Activated naive CD4-positive, alpha-beta T cell treated with anti-CD3 and anti-CD28 coated beads, Interleukin-2, amount 50 U/mL, for 72 hours (primary cell): ENCODE measurements at regions not wholly inside any gene's neighbourhood (a gene's known extent, or its start where the extent isn't known, plus 50 kb on each side); places are given as distances from the start of the nearest gene placed in this dataset.
"Not testable (repeated sequence)": the region's sequence is repeated elsewhere in the genome, so short reads cannot be mapped to it uniquely, and the experiment has no call there.

Source experiments
- ATAC-seq, 2 donors: fragments of 150-1000 bp; cut with Tn5 transposase; 2 replicates each; pipeline ENCODE4 v1.10.0; 2021; ENCODE audit warnings: mild to moderate bottlenecking in 2 of 2, moderate library complexity in 2 of 2
- DNase-seq, 2 donors: peaks; one replicate each; pipeline ENCODE4 v3.0.0; 2021 to 2022; ENCODE audit warnings: low spot score in 2 of 2
- H3K27ac Mint-ChIP-seq, 2 donors: one replicate each; pipeline ENCODE4 v1.8.0; 2022; ENCODE audit warnings: mild to moderate bottlenecking in 2 of 2, mixed read lengths in 2 of 2
- H3K36me3 Mint-ChIP-seq, 2 donors: one replicate each; pipeline ENCODE4 v1.8.0; 2022; ENCODE audit warnings: mixed read lengths in 2 of 2
- H3K9me3 Mint-ChIP-seq, 2 donors: one replicate each; pipeline ENCODE4 v1.8.0; 2022; ENCODE audit warnings: mixed read lengths in 2 of 2

DNA sequence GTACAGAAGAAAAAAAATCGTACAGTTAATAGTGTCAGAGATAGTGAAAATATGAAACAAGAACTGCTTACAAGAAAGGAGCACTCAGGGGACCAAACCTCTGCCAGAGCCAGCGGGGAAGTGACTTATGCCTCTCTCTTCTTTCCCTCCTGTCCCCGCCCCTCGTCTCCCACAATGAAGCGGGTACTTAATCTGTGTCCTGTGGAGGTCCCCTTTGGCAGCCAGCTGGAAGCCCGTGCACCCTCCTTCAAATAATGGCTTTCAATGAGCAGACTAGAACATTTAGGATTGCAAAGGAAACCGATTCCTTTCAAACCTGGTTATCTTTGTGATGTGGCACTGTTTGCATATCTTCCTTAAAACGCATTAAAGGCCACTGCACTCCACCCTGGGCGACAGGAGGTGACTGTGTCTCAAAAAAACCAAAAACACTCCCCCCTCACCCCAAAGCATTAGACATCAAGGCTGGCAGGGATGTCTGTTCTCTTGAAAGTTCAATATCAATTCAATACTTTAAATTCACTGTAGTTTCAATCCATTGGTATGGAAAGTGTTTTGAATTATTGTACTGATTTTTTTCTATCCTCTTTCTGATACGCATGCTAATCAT, 51.7 kb downstream of the PPIAL4C start:
- peak overlapping the region; percentile 93 to 95 for H3K27ac Mint-ChIP-seq
- H3K9me3 Mint-ChIP-seq, H3K36me3 Mint-ChIP-seq: not testable (repeated sequence)
- DNase-seq (peak; percentile 19 to 55), ATAC-seq (peak in 1 of 2 donors; percentile 6)

DNA sequence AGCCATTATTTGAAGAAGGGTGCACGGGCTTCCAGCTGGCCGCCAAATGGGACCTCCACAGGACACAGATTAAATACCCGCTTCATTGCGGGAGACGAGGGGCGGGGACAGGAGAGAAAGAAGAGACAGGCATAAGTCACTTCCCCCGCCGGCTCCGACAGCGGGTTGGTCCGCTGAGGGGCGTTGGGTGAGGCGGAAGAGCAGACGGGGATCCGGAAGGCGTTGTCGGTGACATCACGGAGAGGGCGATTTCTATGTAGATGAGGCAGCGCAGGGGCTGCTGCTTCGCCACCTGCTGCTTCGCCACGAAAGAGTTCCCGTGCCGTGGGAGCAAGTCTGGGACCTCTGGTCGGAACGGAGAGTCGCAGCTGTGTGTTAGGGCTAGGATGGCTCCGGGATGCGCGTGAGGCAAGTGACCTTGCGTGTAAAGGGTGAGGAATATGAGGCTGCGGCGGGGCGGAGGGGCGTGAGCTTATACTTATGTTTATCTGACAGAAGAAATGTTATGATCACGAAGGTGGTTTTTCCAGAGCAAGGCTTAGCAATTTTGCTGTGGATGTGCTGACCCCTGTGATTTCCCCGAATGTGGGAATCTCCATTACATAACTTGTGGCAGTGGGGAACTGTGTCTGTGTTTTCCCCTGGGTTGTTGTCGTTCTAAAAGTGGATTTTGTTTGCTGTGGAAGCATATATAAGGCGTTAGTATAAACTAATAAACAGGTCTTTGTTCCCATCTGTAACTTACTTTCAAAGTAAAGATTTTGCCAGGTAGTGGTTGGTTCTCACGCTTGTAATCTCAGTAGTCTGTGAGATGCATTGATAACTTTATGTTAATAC, 52.9 kb downstream of the PPIAL4C start:
- peak; percentile 83 to 89 for ATAC-seq
- H3K9me3 Mint-ChIP-seq, H3K36me3 Mint-ChIP-seq: not testable (repeated sequence)
- peak overlapping the region; percentile 95 to 100 for H3K27ac Mint-ChIP-seq
- DNase-seq, result peak; percentile 80 to 92

DNA sequence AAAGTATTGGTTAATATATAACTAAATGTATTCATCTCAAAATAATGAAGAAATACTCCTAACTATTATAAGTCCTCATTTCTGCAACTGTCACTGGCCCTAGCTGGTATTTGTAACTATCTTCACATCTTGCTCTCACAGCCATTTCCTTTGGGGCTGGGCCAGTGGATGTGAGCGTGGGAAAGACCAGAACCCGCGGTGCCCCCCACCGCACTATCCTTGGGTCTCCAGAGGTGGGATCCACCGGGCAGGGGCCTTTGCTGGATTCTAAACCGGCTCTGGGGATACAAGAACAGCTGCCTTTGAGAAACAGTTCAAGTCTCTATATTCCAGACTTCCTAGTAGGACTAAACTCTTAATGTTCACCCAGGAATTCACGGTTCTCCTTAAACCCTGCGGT, 54.8 kb downstream of the PPIAL4C start:
- not testable (repeated sequence) for ATAC-seq, H3K9me3 Mint-ChIP-seq, H3K36me3 Mint-ChIP-seq, DNase-seq, H3K27ac Mint-ChIP-seq

DNA sequence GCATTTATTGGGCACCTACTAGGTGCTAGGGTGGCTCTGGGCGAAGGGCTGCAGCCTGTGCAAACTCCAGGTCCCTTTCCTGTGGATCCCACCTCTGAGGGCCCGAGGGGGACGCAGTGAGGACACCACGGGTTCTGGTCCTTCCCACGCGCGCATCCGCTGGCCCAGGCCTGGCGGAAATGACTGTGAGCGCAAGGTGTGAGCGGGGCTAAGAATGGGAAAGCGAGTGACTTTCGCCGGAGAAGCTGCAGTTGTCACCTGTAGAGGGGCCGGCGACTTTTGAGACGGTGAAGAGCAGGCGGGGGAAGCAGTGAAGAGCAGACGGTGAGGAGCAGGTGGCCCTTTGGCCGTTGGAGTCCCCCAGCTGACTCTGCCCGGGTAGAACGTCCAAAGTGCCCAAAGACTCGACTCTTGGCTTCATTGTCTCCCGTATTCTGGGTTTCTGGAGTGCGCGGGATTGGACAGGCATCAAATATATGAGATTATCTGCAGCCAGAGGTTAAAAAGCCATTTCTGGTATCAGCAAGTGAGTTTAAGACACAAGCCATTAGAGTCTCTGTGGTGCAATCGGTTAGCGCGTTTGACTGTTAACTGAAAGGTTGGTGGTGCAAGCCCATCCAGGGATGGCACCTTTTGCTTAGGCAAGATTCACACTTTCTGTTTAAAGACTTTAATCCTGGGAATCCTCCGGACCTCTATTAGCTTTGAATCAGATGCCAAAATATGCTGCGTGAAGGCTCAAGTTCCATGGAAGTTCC, 55.4 kb downstream of the PPIAL4C start:
- not testable (repeated sequence) for H3K9me3 Mint-ChIP-seq, H3K27ac Mint-ChIP-seq, DNase-seq, H3K36me3 Mint-ChIP-seq, ATAC-seq

DNA sequence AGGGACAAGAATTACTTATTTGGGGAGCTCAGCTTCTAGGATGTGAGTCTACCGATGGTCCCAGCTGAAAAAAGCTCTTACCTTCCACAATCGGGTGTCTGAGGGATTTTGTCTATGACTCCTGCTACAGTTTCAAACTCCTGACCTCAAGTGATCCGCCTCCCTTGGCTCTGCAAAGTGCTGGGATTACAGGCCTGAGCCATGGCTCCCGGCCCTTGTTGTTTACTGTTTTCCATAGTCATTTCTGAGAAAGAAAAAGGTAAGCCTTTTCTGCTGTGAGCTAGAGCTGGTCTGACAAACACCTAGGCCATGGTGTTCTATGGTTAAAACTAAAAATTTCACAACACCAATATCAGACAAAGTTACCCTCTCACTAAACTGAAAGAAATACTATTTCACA, 57.5 kb downstream of the PPIAL4C start:
- not testable (repeated sequence) for ATAC-seq, DNase-seq, H3K9me3 Mint-ChIP-seq, H3K36me3 Mint-ChIP-seq, H3K27ac Mint-ChIP-seq

DNA sequence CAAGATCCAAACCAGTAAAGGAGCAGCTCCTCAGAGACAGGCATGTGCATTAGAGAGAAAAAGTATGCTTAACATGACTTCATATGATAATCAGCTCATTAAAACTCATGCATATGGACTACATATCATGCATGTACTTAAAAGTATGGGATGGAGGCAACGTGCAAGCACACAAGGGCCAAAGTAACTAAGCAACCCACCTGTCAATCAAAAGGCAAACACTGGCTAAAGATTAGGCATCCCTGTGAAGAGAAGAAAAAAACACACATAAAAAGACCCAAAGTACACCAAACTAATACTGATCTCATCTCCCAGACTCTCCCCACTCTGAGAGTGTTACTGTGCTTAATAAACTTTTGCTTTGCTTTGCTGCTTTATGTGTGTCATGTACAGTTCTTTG, 61.2 kb downstream of the PPIAL4C start:
- H3K9me3 Mint-ChIP-seq, DNase-seq, H3K27ac Mint-ChIP-seq, H3K36me3 Mint-ChIP-seq, ATAC-seq: not testable (repeated sequence)

DNA sequence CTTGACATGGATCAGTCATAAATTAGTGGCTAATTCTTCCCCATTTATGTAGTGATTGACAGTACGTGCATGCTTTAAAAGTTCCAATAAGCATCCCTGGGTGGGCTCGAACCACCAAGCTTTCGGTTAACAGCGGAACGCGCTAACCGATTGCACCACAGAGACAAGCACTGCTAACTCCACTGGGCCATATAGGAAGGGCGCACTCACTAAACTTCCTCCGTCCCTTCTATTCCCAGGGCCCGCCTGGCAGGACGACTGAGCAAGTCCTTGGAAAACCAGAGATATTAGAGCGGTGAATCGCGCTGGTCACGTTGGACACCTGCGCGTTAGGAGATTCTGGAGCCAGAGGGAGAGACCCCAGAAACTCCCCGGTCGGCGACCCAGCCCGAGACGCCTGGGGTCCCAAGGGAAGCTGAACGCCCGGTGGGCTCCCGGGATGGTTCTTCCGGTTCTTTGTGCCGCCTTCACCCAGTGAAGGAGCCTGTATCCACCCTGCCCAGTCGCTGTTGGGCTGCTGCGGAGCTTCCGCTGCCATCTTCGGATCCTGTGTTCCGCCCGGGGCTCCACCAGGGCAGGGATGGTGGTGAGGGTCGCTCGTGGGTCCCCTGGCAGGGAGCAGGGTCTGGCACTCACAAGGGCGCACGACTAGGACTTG, 62.8 kb downstream of the PPIAL4C start:
- H3K27ac Mint-ChIP-seq, result peak overlapping the region; percentile 91 to 93

DNA sequence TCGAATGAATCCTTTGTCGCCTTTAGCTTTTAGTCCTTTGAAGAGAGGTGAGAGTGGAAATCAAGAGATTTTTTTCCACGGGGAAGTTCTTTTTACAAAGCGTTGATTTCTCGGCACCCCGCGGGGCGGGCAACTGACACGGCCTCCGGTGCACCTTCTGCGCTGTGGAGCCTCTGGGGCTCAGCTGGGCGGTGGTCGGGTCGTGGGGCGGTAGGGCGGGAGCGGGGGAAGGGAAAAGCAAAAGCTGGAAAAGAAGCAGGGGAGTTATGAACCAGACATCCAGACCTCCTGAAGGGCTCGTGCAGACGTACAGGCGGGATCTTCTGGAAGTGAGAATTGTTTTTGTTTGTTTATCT, 63.3 kb downstream of the PPIAL4C start:
- H3K36me3 Mint-ChIP-seq, result not testable (repeated sequence)
- peak in 1 of 2 donors; percentile 10 for DNase-seq
- peak; percentile 34 to 42 for ATAC-seq

More for the DNA sequence above, 62.8 kb downstream of the PPIAL4C start:
- not testable (repeated sequence) for H3K9me3 Mint-ChIP-seq, H3K36me3 Mint-ChIP-seq
- ATAC-seq, result peak; percentile 61 to 77
- peak; percentile 21 to 62 for DNase-seq

DNA sequence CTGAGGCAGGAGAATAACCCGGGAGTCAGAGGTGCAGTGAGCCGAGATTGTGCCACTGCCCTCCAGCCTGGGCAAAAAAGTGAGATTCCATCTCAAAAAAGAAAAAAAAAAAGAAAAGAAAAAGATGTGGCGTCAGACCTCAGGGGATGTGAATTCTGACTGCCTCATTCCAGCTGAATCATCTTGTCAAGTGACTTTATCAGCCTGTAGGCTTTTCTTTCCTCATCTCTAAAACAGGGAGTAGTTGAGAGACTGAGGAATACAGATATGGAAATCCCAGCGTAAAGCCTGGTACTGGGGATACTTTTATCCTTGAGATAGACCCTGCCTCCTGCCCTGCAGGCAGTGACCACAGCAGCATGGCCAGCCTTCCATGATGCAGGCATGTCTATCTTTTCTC, 74.1 kb downstream of the PPIAL4C start:
- ATAC-seq, H3K27ac Mint-ChIP-seq, H3K9me3 Mint-ChIP-seq, DNase-seq, H3K36me3 Mint-ChIP-seq: not testable (repeated sequence)

More for the DNA sequence above, 63.3 kb downstream of the PPIAL4C start:
- H3K27ac Mint-ChIP-seq, result peak overlapping the region in 1 of 2 donors; percentile 91
- H3K9me3 Mint-ChIP-seq, result not testable (repeated sequence)

DNA sequence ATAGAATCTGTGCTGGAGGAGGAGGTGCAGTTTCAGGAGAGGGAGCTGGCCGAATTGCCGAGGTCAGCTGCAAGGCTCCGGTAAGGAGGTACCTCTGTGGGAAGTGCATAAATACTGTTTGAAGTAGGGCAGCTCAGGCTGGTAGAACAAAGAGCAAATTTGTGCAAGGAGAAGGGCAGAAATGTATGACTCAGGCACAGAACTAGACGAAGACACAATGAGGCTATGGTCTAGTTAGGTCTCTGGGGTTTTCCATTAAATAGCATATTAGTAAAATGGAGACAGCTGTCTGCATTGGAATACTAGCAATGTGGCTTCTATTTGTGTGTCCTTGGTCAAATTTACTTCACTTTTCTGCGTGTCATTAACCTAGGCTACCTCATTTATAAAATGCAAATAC, 74.5 kb downstream of the PPIAL4C start:
- H3K36me3 Mint-ChIP-seq, H3K9me3 Mint-ChIP-seq, ATAC-seq, DNase-seq, H3K27ac Mint-ChIP-seq: not testable (repeated sequence)

DNA sequence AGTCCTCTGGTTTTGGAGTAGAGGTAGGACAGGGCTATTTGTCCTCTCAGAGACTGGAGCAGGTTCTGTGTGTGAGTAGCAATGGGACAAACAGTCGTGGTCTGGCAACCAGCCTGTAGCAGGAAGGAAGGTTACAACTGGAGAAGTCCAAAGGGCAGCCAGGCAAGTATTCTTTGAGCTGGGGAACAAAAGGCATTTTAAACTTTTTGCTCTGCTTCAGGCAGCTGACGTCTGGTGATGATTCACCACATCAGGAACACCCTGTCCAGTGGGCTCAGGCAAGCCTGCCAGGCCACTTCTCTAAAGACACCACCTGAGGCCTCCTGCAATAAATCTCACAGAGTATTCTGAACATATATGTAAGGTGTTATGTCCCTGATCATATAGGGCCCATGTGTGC, 81.0 kb downstream of the PPIAL4C start:
- not testable (repeated sequence) for H3K27ac Mint-ChIP-seq, DNase-seq, H3K9me3 Mint-ChIP-seq, ATAC-seq, H3K36me3 Mint-ChIP-seq

DNA sequence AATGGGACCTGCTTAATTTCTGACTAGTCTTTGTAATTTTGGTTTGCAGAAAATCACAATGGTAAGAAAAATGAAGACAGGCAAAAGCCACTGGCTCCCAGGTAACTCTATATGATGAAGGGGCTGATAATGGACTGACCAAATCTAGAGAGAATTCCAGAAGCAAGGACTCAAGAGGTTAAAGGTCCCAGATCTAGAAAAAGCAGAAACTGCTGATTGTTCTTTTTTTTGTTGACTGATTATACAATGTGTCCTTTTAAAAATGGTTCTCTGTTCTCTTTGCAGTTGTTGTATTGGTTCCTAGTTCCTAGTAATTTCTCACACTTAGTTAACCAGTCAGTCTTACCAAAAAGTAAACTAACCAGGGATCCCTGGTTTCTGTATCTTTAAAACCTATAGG, 81.4 kb downstream of the PPIAL4C start:
- not testable (repeated sequence) for ATAC-seq

DNA sequence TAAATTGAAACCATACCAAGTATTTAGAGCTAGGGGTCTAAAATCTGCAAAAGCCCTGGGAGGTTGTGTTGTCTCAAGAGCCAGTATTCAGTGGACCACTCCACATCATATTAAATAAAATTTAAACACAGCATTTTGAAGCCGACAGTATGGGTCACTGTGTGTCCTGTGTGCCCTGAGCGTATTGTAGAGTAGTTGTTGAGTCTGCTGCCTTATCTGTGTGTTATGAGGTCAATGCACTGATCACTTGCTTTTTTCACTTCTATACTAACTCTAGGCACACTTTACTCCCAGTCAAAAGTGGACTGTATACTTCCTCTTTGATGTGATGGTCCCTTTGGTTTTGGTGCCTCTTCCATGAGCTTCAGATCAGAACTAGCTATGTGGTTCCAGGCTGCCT, 81.9 kb downstream of the PPIAL4C start:
- not testable (repeated sequence) for DNase-seq

More for the DNA sequence above, 81.4 kb downstream of the PPIAL4C start:
- not testable (repeated sequence) for H3K36me3 Mint-ChIP-seq, H3K9me3 Mint-ChIP-seq, DNase-seq, H3K27ac Mint-ChIP-seq

DNA sequence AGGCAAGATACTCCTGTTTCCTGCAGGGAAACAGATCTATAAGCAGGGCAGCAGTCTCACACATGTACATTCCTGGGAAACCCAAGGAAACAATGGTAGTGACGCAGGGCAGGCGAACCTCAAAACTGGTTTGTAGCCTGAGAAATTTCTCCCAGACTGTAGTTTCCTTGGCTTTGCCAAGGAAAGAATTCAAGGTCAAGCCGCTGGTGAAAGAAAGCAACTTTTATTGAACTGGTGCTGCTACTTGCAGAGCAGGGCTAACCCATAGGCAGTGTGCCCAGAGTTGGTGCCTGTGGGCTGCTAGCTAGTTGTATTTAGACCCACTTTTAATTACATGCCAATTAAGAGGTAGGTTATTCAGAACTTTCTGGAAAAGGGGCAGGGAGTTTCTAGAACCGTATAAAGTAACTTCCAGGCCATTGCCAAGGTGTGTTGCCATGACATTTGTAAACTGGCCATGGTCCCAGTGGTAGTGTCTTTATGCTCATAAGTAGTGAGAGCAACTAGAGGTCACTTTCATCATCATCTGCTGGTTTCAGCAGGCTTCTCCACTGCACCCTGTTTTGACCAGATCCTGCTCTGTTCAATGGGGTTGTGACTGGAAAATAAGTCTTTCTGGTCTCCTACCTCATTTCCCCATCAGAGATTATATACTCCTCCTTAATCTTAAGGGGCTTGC, 89.7 kb downstream of the PPIAL4C start:
- H3K36me3 Mint-ChIP-seq, ATAC-seq, H3K9me3 Mint-ChIP-seq, DNase-seq, H3K27ac Mint-ChIP-seq: not testable (repeated sequence)

More for the DNA sequence above, 81.9 kb downstream of the PPIAL4C start:
- not testable (repeated sequence) for ATAC-seq, H3K9me3 Mint-ChIP-seq, H3K36me3 Mint-ChIP-seq, H3K27ac Mint-ChIP-seq

DNA sequence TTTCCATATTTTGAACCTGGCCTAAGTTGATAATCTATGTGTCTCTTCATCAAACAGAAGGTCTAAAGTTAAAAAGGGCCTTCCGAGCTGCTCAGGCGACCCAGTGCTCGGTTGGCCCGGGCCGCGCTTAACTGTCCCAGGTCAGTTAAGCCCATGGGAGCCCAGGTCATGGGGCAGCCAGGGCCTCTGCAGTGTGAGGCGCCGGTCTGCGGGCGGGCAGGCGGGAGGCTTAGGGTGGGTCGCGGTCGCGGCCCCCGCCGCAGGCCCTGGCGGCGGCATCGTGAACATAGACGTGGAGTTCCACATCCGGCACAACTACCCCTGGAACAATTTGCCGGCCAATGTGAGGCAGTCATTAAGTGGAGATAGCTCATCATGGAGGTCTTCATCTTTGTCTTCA, 91.3 kb downstream of the PPIAL4C start:
- ATAC-seq, H3K9me3 Mint-ChIP-seq, H3K36me3 Mint-ChIP-seq, DNase-seq, H3K27ac Mint-ChIP-seq: not testable (repeated sequence)

DNA sequence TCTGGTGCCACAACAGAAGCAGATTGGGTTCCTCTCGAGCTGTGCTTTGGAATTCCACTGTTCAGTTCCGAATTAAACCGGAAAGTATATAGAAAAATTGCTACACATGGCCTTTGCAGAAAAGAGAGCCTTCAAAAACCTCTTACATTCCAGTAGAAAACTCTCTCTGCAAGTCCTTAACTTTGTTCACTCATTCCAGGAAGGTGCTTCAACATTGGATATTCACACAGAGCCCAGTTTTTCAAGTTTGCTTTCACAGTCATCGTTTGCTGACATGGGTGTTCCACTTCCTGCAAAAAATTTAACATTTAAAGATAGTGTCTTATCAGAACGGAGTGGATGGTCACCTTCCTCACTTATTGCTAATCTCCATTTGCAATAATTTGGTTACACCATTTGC, 93.7 kb downstream of the PPIAL4C start:
- H3K27ac Mint-ChIP-seq, ATAC-seq, H3K9me3 Mint-ChIP-seq, H3K36me3 Mint-ChIP-seq, DNase-seq: not testable (repeated sequence)
